NCI-H460 (cell line): ENCODE measurements at regions not wholly inside any gene's neighbourhood (a gene's known extent, or its start where the extent isn't known, plus 50 kb on each side); places are given as distances from the start of the nearest gene placed in this dataset.

Source experiments
- DNase-seq: peaks from one replicate; pipeline ENCODE4 v3.0.0-alpha.2; 2016; ENCODE audit warnings: low read depth; ENCODE audit errors: extremely low read depth

DNA sequence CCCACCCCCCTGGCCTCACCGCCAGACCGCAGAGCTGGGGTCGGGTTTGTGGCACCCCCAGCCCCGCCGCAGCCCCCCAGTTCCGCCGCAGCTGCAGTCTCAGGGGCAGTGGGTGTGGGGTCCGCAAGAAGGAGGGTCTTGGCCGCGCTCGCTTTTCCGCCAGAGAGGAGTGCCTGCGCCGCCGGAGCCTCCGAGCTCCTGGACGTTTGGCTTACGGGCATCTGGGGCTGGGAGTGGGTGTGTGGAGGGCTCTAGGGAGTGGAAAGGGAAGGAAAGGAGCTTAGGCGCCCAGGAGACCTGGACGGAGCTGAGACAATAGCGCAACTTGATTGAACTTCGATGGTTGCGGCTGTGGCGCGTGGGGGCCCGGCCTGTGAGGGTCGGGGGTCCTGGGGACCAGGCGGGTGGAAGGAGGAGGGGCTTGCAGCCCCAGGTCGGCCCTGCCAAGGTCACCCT, 88.8 kb upstream of the IPO9 start:
- DNase-seq = no peak

- no peak for DNase-seq
Observed at GRCh38 chr1:201740670-201741111, 88.3 kb upstream of the IPO9 start.

DNA sequence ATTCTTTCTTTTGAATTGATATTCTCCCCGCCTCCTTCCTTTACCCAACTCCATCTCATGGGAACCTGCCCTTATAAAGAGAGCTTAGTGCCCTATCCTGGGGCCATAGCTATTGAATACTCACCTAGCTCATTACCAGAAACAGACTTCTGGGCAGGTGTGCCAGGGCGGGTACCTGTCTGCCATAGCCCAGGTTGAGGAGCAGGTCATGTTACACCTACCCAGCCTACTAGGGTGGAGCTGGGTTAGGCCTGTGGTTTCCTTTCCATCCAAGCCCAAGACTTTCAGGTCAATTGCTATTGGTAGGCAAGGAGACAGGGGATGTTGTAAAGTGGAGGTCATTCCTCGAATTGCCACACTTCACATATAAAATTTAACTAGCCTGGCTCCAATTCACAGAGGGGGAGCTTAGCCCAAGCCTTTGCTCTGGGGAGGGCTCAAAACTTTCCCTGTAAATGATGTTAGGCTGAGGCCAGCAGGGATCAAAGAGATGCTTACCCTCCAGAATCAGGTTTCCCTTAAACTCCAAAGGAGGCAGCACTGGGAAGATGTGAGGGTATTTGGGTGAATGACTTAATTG, 87.1 kb upstream of the IPO9 start:
- no peak for DNase-seq

GRCh38 chr1:201742476-201742875, 86.5 kb upstream of the IPO9 start:
- DNase-seq = no peak

DNA sequence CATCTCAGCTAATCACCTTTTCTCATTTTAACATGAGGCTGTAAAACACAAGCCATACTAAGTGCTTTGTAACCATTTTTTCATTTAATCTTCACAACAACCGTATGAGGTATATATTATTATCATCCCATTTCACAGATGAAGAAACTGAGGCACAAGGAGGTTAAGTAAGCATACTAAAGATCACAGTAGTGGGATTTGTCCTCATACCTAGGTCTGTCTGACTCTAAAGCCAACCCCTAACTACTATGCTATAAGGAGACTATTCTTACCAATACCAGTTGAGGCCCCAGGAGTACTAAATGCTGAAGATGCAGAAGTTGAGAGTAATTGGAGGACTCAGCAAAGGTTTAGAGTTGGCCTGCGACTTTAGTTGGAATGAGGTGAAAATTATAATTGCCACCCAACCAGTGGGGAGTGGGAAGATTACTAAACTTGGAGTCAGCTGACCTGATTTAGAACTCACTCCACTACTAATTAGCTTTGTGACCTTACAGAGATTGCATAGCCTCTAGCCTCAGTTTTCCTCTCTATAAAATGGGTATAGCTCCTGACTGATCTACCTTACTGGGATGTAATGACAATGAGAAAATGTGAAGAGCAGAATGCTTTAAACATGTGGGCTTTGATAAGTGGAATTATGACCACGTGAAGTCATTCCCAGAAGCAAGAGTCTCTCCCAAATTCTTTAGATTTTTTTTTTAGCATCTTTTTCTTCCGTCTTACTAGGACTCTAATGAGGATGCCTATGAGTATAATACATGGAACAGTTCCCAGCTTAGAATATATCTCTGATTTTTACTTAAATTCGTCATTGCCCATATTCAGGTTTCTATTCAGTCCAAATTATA, 85.8 kb upstream of the IPO9 start:
- DNase-seq = no peak

- no peak for DNase-seq
Observed at GRCh38 chr1:201745023-201745422, 83.9 kb upstream of the IPO9 start.

GRCh38 chr1:201746156-201746555, 82.8 kb upstream of the IPO9 start:
- DNase-seq = no peak

DNA sequence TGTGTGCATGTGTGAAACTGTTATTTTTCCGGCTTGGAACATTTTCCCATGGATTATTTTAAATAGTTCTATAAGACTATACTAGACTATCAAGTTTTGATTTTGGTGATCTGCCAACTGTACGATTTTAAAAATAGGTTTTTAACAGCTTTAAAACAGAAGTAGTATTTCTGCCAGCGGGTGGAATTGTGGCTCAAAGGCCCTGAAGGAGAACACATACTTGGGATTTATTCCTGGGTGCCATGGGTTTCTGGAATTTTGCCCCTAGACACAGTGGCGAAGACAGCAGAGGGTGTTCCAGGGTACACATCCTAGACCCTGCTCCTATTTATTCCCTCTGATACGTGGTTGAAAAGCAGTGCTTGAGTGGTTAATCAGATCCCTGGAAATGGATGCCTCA, 81.7 kb upstream of the IPO9 start:
- no peak for DNase-seq

DNA sequence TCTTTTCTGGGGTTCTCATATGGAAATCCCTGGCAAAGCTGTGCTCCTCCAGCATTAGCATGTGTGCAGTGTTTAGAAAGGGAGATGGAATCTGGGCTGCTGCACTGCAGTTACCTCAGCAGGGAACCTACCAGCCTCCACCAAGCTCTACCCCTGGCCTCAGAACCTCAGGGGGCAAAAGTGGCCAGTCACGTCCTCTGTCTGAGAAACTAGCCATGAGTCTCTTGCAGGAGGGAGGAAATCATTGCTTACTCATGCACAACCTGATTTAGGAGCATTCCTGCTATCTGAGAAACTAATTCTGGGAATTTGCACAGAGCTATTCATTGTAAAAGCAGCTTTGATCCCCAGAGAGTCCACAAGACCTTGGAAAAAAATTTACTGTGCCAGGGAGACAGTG, 80.6 kb upstream of the IPO9 start:
- DNase-seq = no peak

DNA sequence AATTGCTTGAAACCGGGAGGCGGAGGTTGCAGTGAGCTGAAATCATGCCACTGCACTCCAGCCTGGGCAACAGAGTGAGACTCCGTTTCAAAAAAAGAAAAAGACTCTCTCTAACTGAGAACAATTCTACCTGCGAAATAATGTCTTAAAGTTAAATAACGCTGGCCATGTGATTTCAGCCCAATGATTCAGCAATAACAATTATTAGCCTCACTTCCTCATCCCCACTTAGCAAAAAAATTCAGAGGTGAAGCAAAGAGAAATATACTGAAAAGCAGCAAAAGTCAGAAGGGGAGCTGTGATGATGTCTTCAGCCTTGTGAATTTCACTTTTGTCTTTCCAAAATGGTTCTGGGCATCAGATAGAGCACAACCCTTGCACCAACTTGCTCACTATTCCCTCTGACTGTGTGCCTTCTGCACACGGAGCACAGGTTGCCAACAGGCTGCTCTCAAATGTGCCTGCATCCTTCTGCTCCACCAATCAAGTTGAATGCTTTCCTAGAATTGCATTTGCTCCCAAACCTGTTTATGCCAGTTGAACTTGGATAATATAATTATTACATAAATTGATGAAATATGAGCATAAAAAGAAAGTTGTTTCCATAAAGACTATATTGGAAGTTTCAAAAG, 79.8 kb upstream of the IPO9 start:
- DNase-seq = no peak

DNA sequence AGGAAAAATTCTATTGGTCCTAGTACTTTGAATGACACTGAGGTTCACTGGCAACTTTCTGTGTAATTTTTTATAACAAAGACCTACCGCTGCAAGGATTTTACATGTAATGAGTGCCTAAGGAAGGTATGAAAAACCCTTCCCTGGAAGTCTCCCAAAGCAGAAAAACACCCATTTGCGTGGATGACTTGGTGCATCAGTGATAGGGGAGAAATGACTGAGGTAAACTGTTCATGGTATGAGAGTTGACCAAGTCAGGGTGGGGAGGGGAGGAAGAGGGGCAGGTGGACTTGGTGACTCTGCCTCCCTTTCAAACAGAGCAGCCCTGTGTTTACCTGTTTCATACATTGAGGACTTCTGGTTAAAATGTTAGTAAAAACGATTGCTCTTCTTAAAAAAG, 78.8 kb upstream of the IPO9 start:
- DNase-seq = no peak

- DNase-seq = no peak
Observed at GRCh38 chr1:201750934-201751333, 78.0 kb upstream of the IPO9 start.

DNA sequence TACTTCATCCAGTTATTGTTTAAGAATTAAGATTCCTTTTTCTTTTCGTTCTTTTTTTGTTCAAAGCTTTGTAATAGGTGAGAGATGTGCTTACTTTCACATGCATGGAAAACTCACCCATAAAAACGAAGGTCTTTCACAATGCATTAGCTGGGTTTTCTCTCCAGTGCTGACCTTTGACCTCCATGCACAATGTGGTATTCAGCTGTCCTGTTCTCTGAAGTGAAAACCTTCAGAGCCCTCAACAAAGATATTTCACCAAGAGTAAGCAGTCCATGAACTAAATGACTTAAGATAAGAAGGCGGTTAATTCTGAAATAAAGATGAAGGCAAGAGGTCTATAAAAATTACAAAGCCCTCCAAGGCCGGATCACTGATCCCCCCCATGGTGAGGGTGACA, 77.1 kb upstream of the IPO9 start:
- DNase-seq = no peak

DNA sequence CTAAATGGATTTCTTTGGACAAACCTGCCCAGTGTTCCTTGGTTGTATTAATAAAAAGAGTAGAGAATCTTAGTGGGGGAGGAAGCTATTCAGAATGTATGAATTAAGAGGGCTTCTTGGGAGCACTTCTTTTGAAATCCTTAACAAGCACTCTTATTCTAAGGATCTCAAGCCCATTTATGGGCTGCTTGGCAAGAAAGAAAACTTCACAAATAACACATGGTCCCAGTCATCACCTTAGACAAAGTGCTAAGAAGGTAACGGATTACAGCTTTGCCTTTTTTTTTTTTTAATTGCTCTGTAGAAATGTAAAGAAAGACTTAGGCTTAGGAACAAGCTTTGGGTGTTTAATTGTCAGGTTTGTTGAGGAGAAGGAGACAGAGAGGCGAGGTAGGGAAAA, 76.6 kb upstream of the IPO9 start:
- DNase-seq = no peak

DNA sequence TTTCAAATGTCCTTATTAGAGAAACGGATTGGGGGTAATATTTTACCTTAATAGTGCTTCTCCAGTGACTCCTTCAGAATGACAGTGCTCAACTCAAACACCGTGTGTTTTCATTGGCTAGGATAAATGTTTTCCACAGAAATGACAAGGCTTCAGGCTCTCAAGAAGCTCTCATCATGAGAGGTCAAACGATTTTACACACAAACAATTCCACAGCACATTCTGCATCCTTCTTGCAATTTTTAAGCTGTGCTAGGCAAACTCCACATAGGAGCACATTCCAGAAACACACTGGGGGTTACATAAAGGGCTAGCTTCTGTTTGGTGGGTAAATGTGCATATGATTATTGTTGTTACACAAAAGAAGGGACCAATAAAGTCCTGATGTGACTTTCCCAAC, 75.5 kb upstream of the IPO9 start:
- no peak for DNase-seq

DNA sequence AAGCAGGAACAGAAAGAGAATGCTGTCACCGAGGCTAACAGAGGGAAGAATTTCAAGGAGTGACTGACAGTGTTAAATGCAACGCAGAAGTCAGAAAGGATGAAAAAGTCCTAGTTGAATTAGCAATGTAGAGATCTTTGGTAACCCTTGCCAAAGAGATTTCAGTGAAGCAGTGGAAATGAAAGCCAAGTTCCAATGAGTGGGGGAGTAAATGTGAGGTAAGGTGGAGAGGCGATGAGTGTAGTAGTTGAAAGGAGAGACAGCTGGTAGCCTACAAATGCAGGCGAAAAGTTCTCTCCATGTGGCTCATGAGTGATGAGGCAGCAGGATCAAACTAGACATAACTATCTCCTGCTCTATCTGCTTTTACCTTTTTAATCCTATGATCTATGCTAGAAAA, 74.6 kb upstream of the IPO9 start:
- DNase-seq = no peak

DNA sequence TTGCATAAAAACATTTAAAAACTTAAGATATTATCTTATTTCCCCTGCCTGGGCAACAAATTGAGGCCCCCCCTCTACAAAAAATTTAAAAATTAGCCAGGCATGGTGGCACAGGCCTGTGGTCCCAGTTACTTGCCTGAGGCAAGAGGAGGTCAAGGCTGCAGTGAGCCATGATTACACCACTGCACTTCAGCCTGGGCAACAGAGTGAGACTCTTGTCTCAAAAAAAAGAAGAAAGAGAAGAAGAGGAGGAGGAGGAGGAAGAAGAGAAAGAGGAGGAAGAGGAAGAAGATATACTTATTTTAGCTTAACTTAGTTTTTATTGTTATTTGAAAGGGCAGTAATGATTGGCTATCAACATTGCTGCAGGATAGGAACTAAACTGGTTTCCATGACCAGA, 73.8 kb upstream of the IPO9 start:
- no peak for DNase-seq

GRCh38 chr1:201756406-201756805, 72.6 kb upstream of the IPO9 start:
- no peak for DNase-seq

DNA sequence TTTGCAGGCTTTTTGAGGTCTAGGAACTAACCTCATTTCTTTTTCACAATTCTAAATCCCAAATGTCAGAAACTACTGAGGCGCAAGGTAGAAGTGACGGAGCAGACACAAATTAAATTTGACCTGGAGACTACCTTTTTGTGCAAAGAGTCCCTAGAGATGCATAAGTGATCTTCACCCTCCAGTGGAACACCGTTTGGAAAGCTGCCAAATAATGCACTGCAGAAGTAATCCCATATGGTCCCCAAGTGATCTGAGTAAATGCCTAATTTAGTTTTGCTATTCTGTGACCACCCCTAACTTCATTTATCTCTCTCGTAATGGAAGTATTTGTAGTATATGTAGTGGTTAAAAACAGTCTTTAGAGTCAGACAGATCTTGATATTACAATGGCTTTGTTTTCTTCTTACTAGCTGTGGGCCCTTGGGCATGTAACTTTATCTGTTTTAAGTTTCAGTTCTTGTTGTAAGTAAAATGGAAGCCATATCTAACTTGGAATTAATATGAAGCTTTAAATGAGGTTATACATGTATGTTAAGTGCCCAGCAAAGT, 70.4 kb upstream of the IPO9 start:
- no peak for DNase-seq

- DNase-seq = no peak
Observed at GRCh38 chr1:201759194-201759815, 69.7 kb upstream of the IPO9 start.

GRCh38 chr1:201760516-201760915, 68.4 kb upstream of the IPO9 start:
- no peak for DNase-seq
